GM12878 (cell line): ENCODE measurements at regions not wholly inside any gene's neighbourhood (a gene's known extent, or its start where the extent isn't known, plus 50 kb on each side); places are given as distances from the start of the nearest gene placed in this dataset.

Source experiments
- ATAC-seq: fragments of 200-7000 bp; cut with Tn5 transposase; 3 replicates; pipeline ENCODE4 v1.9.1; 2020; ENCODE audit warnings: mild to moderate bottlenecking, moderate library complexity
- BruUV-seq: library from RNA; stranded (reverse); fragments of 400-500 nt; replicated peaks from 2 replicates; lab custom pipeline; 2021; lab: Mats Ljungman, UMichigan
- CTCF ChIA-PET: fragments of 300-600 bp; sonication (Branson Sonifier 250); formaldehyde crosslinking; extraction: SDS; loops from one replicate; lab custom pipeline; 2021; ENCODE audit warnings: inconsistent platforms; lab: Yijun Ruan, JAX
- POLR2A ChIA-PET: fragments of 350-600 bp; formaldehyde crosslinking; extraction: SDS; loops from one replicate; lab custom pipeline; 2021; ENCODE audit warnings: inconsistent platforms; lab: Charles Lee
- RAD21 ChIA-PET: fragments of 300-600 bp; sonication (Branson Sonifier 250); formaldehyde crosslinking; loops from one replicate; lab custom pipeline; 2023; ENCODE audit warnings: antibody characterized with exemption; ENCODE audit not compliant: unreplicated experiment; lab: Charles Lee
- SMC1A ChIA-PET: fragments of 300-600 bp; sonication (Branson Sonifier 250); formaldehyde crosslinking; loops from one replicate; lab custom pipeline; 2023; ENCODE audit not compliant: unreplicated experiment, uncharacterized antibody; lab: Charles Lee
- DNase-seq: peaks from one replicate; pipeline ENCODE4 v3.0.0-alpha.2; 2011; ENCODE audit warnings: low read depth, low spot score
- FAIRE-seq: peaks from 3 replicates; lab custom pipeline; 2011; peaks lifted over from hg19 to GRCh38; lab: Jason Lieb, UNC
- H2AFZ ChIP-seq: 2 replicates; pipeline ENCODE4 v1.6.0; 2011; ENCODE audit warnings: low read depth, low read length, control low read depth; ENCODE audit not compliant: control insufficient read depth
- H3K27ac ChIP-seq: 2 replicates; pipeline ENCODE4 v1.5.1; 2011; ENCODE audit warnings: control low read depth; ENCODE audit not compliant: control insufficient read depth, insufficient read depth
- H3K27me3 ChIP-seq, 2 experiments: replicated peaks in 1 of 2; 2 replicates each; pipeline versions ENCODE4 v1.6.0 to v1.6.1; 2011; ENCODE audit warnings: low read length in 1 of 2; ENCODE audit not compliant: control insufficient read depth in 2 of 2, insufficient read depth in 2 of 2
- H3K36me3 ChIP-seq, 2 experiments: 2 replicates each; pipeline ENCODE4 v1.5.1; 2011; ENCODE audit warnings: low read length in 1 of 2; ENCODE audit not compliant: control insufficient read depth in 2 of 2, insufficient read depth in 2 of 2
- H3K4me1 ChIP-seq: 2 replicates; pipeline ENCODE4 v1.6.1; 2011; ENCODE audit warnings: mild to moderate bottlenecking, low read length, moderate library complexity, mixed read lengths; ENCODE audit not compliant: control insufficient read depth, insufficient read depth
- H3K4me2 ChIP-seq: 2 replicates; pipeline ENCODE4 v1.6.0; 2011; ENCODE audit warnings: control low read depth; ENCODE audit not compliant: control insufficient read depth, insufficient read depth
- H3K4me3 ChIP-seq: fragments of 200-600 bp; sonication (generic); 2 replicates; pipeline ENCODE4 v1.5.1; 2016
- H3K79me2 ChIP-seq: 2 replicates; pipeline ENCODE4 v1.6.0; 2011; ENCODE audit warnings: low read length; ENCODE audit not compliant: control insufficient read depth, insufficient read depth
- H3K9ac ChIP-seq: 2 replicates; pipeline ENCODE4 v1.8.0; 2011; ENCODE audit warnings: low read length, control low read depth, mixed read lengths; ENCODE audit not compliant: control insufficient read depth, insufficient read depth
- H3K9me3 ChIP-seq: replicated peaks from 3 replicates; pipeline ENCODE4 v1.5.1; 2011; ENCODE audit warnings: mild to moderate bottlenecking, low read length; ENCODE audit not compliant: control insufficient read depth, insufficient read depth
- H4K20me1 ChIP-seq: 2 replicates; pipeline ENCODE4 v1.6.0; 2011; ENCODE audit not compliant: control insufficient read depth, insufficient read depth
- CEBPB ChIP-seq, 2 experiments: fragments of 150-350 bp in 1 of 2; IDR thresholded peaks; 2 replicates each; pipeline ENCODE4 v1.6.1; 2012 to 2014; ENCODE audit warnings: low read depth in 2 of 2, low read length in 2 of 2, borderline replicate concordance in 1 of 2, inconsistent platforms in 1 of 2
- ETV6 ChIP-seq, 2 experiments: fragments of 450-650 bp in 1 of 2; IDR thresholded peaks in 1 of 2; conservative IDR thresholded peaks in 1 of 2; 2 replicates each; pipeline ENCODE4 v1.6.1; 2014; ENCODE audit warnings: antibody characterized with exemption in 1 of 2, borderline replicate concordance in 1 of 2, low read depth in 1 of 2, mild to moderate bottlenecking in 1 of 2, moderate library complexity in 1 of 2
- IKZF2 ChIP-seq, 2 experiments: fragments of 450-650 bp; IDR thresholded peaks; 2 replicates each; pipeline ENCODE4 v1.6.1; 2017; ENCODE audit warnings: mild to moderate bottlenecking in 2 of 2, moderate library complexity in 2 of 2
- WGBS: methylation state at CpG from one replicate; pipeline ENCODE4 v1.1.6; 2016; ENCODE audit warnings: low lambda C conversion rate; ENCODE audit not compliant: insufficient replicate concordance, insufficient coverage; ENCODE audit errors: missing lambda C conversion rate; 5-methylcytosine and 5-hydroxymethylcytosine counted together
- in situ Hi-C: fragments of 300-500 bp; cut with MboI; formaldehyde crosslinking; loops from 9 replicates; pipeline ENCODE4 v1.14.3; 2018; ENCODE audit warnings: mixed read lengths
- intact Hi-C: fragments of 100-400 bp; cut with micrococcal nuclease; formaldehyde crosslinking; loops from one replicate; pipeline ENCODE4 v1.14.2; 2022; ENCODE audit not compliant: unreplicated experiment
- TF ChIP-seq, protein P1 (sequence below): fragments of 450-650 bp; IDR thresholded peaks from 2 replicates; pipeline ENCODE4 v1.6.1; 2018; ENCODE audit warnings: mild to moderate bottlenecking, low read depth, moderate library complexity; ENCODE audit not compliant: partially characterized antibody

DNA sequence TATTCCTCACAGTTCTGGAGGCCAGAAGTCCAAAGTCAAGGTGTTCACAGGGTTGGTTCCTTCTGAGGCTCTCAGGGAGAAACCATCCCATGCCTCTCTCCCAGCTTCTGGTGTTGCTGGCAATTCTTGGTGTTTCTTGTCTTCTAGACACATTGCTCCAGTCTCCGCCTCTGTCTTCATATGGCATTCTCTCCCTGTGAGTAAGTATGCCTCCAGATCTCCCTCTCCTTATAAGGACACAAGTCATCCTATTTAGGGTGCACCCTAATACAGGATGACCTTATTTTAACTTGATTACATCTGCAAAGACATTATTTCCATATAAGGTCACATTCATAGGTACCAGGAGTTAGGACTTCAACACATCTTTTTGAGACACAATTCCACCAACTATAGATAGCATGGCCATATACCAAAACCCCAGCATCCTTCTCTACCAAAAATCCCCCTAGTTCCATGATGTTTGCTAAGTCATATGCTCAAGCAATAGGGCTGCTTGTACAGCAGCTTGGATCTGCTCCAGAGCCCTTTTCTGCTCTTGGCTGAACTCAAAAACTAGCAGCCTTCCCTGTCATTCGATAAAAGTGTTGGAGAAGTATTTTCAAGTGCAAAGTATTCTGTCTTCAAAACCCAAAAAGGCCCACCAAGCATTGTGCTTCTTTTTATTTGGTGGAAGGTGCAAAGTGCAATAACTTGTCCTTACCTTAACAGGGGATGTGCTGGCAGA lies 79.2 kb upstream of the CMKLR1 start:
- no peaks in the 10 kb centered on the region for H3K79me2 ChIP-seq

DNA sequence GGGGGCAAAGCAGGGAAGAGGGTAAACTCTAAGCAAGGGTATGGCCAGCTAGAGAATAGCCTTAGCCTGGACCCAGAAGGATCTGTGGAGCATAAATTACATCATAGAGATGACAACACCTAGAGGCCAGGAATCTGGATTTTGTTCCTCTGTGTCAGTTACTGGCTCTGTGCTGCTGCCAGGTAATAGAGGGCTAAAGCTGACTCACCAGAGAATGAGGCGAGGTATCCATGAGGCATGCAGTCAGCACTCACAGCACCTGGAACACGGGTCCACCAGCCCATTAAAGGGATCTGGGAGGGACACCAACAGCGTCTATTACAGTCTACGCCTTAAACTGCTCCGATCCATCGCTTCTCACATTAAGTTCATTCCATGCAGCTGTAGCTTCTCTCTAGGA lies 74.9 kb upstream of the CMKLR1 start:
- no peak for ATAC-seq
- Histone ChIP-seq H3K27ac (no peak overlapping the region), H3K27me3 (no peaks in the 10 kb centered on the region; a peak in 1 of 4 replicates), H4K20me1 (no peaks in the 10 kb centered on the region), H3K4me1 (no peaks in the 10 kb centered on the region), H3K9me3 (no peaks in the 10 kb centered on the region), H2AFZ (no peak overlapping the region), H3K36me3 (no peaks in the 10 kb centered on the region), H3K4me2 (no peak overlapping the region), H3K9ac (no peak overlapping the region), H3K79me2 (no peaks in the 10 kb centered on the region), H3K4me3 (no peak overlapping the region)
- intact Hi-C loops, result no loop called here
- ChIA-PET SMC1A (interaction anchor here (0.8 to 1.3 kb wide), 2 partner anchors 20 to 77 kb away, joined by 3 read pairs; no protein-coding TSS in a partner anchor), RAD21 (no interaction called here), CTCF (no interaction called here), POLR2A (no interaction called here)
- FAIRE-seq, result no peak
- no peak for DNase-seq
- TF ChIP-seq ETV6 (conservative IDR thresholded peaks at IDR 0.05 in 1 of 2, IDR thresholded peaks at IDR 0.05 in 1 of 2; ENCODE audit: borderline replicate concordance in 1 of 2, low read depth in 1 of 2), result no peak
- no peak for TF ChIP-seq CEBPB (IDR thresholded peaks at IDR 0.05; ENCODE audit: borderline replicate concordance in 1 of 2, low read depth in 2 of 2, low read length in 2 of 2)
- TF ChIP-seq, protein P1, sequence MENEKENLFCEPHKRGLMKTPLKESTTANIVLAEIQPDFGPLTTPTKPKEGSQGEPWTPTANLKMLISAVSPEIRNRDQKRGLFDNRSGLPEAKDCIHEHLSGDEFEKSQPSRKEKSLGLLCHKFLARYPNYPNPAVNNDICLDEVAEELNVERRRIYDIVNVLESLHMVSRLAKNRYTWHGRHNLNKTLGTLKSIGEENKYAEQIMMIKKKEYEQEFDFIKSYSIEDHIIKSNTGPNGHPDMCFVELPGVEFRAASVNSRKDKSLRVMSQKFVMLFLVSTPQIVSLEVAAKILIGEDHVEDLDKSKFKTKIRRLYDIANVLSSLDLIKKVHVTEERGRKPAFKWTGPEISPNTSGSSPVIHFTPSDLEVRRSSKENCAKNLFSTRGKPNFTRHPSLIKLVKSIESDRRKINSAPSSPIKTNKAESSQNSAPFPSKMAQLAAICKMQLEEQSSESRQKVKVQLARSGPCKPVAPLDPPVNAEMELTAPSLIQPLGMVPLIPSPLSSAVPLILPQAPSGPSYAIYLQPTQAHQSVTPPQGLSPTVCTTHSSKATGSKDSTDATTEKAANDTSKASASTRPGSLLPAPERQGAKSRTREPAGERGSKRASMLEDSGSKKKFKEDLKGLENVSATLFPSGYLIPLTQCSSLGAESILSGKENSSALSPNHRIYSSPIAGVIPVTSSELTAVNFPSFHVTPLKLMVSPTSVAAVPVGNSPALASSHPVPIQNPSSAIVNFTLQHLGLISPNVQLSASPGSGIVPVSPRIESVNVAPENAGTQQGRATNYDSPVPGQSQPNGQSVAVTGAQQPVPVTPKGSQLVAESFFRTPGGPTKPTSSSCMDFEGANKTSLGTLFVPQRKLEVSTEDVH, result no peak
- in situ Hi-C loops, result loop anchor here (25.0 kb wide), 1 partner anchor 1277 kb away; no protein-coding TSS in a partner anchor
- no TSS peak for BruUV-seq
- WGBS, result 53% methylated on average over 6 of the region's 6 CpGs

More for the DNA sequence above, 79.2 kb upstream of the CMKLR1 start:
- no peak for FAIRE-seq
- RAD21 ChIA-PET, result no interaction called here
- no peak overlapping the region for H3K4me2 ChIP-seq
- no peak overlapping the region for H3K4me3 ChIP-seq
- CTCF ChIA-PET, result no interaction called here
- H3K36me3 ChIP-seq, result no peaks in the 10 kb centered on the region
- SMC1A ChIA-PET, result no interaction called here
- H3K4me1 ChIP-seq, result no peaks in the 10 kb centered on the region
- no peak overlapping the region for H2AFZ ChIP-seq
- TF ChIP-seq IKZF2 (IDR thresholded peaks at IDR 0.05), result no peak
- WGBS, result 57% methylated on average over 2 of the region's 2 CpGs
- H3K9ac ChIP-seq, result no peak overlapping the region
- no peak for DNase-seq
- H3K27me3 ChIP-seq, result no peaks in the 10 kb centered on the region
- BruUV-seq, result no TSS peak
- H4K20me1 ChIP-seq, result no peaks in the 10 kb centered on the region
- POLR2A ChIA-PET, result no interaction called here
- in situ Hi-C loops, result loop anchor here (25.0 kb wide), 1 partner anchor 1281 kb away; no protein-coding TSS in a partner anchor
- no peak for ATAC-seq
- H3K27ac ChIP-seq, result no peak overlapping the region
- intact Hi-C loops, result no loop called here
- H3K9me3 ChIP-seq, result no peaks in the 10 kb centered on the region
